GM23338 (cell line): ENCODE measurements at regions not wholly inside any gene's neighbourhood (a gene's known extent, or its start where the extent isn't known, plus 50 kb on each side); places are given as distances from the start of the nearest gene placed in this dataset.

ENCODE experiments used
- CREB1 ChIP-seq: fragments of 250-450 bp; sonication (Bioruptor Pico); IDR thresholded peaks from 2 replicates; pipeline ENCODE4 v1.5.0; 2020; ENCODE audit warnings: low read depth, mild to moderate bottlenecking, moderate library complexity
- ETS1 ChIP-seq: IDR thresholded peaks from 2 replicates; pipeline ENCODE4 v1.6.1; 2016; ENCODE audit warnings: antibody characterized with exemption
- EZH2 ChIP-seq: fragments of 200-600 bp; sonication (generic); IDR thresholded peaks from one replicate; pipeline ENCODE4 v1.8.0; 2017; ENCODE audit warnings: antibody characterized with exemption, mild to moderate bottlenecking, low read depth; ENCODE audit not compliant: unreplicated experiment
- EZH2phosphoT487 ChIP-seq: fragments of 200-600 bp; sonication (generic); IDR thresholded peaks from one replicate; pipeline ENCODE4 v1.8.1; 2018; ENCODE audit warnings: antibody characterized with exemption; ENCODE audit not compliant: unreplicated experiment
- JUNB ChIP-seq: IDR thresholded peaks from one replicate; pipeline ENCODE4 v1.6.1; 2016; ENCODE audit warnings: antibody characterized with exemption; ENCODE audit not compliant: unreplicated experiment
- NANOG ChIP-seq: IDR thresholded peaks from 2 replicates; pipeline ENCODE4 v1.6.1; 2016; ENCODE audit warnings: antibody characterized with exemption, borderline replicate concordance
- POLR2AphosphoS5 ChIP-seq: IDR thresholded peaks from 2 replicates; pipeline ENCODE4 v1.6.1; 2016; ENCODE audit warnings: antibody characterized with exemption, low read depth
- REST ChIP-seq: IDR thresholded peaks from one replicate; pipeline ENCODE4 v1.6.1; 2018; ENCODE audit warnings: antibody characterized with exemption; ENCODE audit not compliant: unreplicated experiment
- STAT1 ChIP-seq: IDR thresholded peaks from one replicate; pipeline ENCODE4 v1.6.1; 2016; ENCODE audit warnings: antibody characterized with exemption; ENCODE audit not compliant: unreplicated experiment
- ZNF114 ChIP-seq: fragments of 250-450 bp; sonication (Bioruptor Pico); IDR thresholded peaks from 2 replicates; pipeline ENCODE4 v1.5.0; 2020; ENCODE audit warnings: mild to moderate bottlenecking, moderate library complexity
- ZNF331 ChIP-seq: fragments of 250-450 bp; sonication (Bioruptor Pico); IDR thresholded peaks from 2 replicates; pipeline ENCODE4 v1.5.0; 2020; ENCODE audit warnings: low read depth, mild to moderate bottlenecking, moderate library complexity
- ZNF462 ChIP-seq: fragments of 250-450 bp; sonication (Bioruptor Pico); IDR thresholded peaks from 2 replicates; pipeline ENCODE4 v1.5.0; 2020; ENCODE audit warnings: mild to moderate bottlenecking, moderate library complexity
- TF ChIP-seq, protein P1 (sequence below), 2 experiments: fragments of 200-600 bp in 1 of 2; sonication (generic) in 1 of 2; conservative IDR thresholded peaks; 2 replicates each; pipeline versions ENCODE4 v1.5.1 to v1.6.1; 2016 to 2017; ENCODE audit warnings: antibody characterized with exemption in 2 of 2, low read depth in 2 of 2, mild to moderate bottlenecking in 2 of 2, moderate library complexity in 1 of 2

- TF ChIP-seq EZH2 (no peak), CREB1 (CRISPR knock-in tag) (no peak), ETS1 (no peak), EZH2phosphoT487 (no peak), JUNB (no peak), REST (no peak), POLR2AphosphoS5 (no peak), ZNF114 (no peak), ZNF462 (CRISPR knock-in tag) (no peak), NANOG (no peak), STAT1 (no peak), ZNF331 (CRISPR knock-in tag) (no peak)
- TF ChIP-seq, protein P1, sequence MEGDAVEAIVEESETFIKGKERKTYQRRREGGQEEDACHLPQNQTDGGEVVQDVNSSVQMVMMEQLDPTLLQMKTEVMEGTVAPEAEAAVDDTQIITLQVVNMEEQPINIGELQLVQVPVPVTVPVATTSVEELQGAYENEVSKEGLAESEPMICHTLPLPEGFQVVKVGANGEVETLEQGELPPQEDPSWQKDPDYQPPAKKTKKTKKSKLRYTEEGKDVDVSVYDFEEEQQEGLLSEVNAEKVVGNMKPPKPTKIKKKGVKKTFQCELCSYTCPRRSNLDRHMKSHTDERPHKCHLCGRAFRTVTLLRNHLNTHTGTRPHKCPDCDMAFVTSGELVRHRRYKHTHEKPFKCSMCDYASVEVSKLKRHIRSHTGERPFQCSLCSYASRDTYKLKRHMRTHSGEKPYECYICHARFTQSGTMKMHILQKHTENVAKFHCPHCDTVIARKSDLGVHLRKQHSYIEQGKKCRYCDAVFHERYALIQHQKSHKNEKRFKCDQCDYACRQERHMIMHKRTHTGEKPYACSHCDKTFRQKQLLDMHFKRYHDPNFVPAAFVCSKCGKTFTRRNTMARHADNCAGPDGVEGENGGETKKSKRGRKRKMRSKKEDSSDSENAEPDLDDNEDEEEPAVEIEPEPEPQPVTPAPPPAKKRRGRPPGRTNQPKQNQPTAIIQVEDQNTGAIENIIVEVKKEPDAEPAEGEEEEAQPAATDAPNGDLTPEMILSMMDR (conservative IDR thresholded peaks at IDR 0.05; ENCODE audit: low read depth in 2 of 2) = no peak
Observed at GRCh38 chr10:43898592-43898991, 249.9 kb upstream of the ZNF32 start.
